Raji (cell line): ENCODE measurements at regions not wholly inside any gene's neighbourhood (a gene's known extent, or its start where the extent isn't known, plus 50 kb on each side); places are given as distances from the start of the nearest gene placed in this dataset.

Experiments
- POLR2A ChIP-seq: IDR thresholded peaks from 2 replicates; pipeline ENCODE4 v1.6.1; 2011; ENCODE audit warnings: low read depth, low read length, control low read depth; ENCODE audit not compliant: insufficient read depth

GRCh38 chr5:17737092-17737491, 102.8 kb downstream of the TAF11L14 start:
- TF ChIP-seq POLR2A: no peak

GRCh38 chr5:17738446-17738845, 104.2 kb downstream of the TAF11L14 start:
- TF ChIP-seq POLR2A: no peak

GRCh38 chr5:17743580-17744435, 109.5 kb downstream of the TAF11L14 start:
- TF ChIP-seq POLR2A: no peak

GRCh38 chr5:17748201-17748600, 113.9 kb downstream of the TAF11L14 start:
- TF ChIP-seq POLR2A: no peak

- TF ChIP-seq POLR2A: no peak
Measured at GRCh38 chr5:17748941-17749340, 114.7 kb downstream of the TAF11L14 start.

DNA sequence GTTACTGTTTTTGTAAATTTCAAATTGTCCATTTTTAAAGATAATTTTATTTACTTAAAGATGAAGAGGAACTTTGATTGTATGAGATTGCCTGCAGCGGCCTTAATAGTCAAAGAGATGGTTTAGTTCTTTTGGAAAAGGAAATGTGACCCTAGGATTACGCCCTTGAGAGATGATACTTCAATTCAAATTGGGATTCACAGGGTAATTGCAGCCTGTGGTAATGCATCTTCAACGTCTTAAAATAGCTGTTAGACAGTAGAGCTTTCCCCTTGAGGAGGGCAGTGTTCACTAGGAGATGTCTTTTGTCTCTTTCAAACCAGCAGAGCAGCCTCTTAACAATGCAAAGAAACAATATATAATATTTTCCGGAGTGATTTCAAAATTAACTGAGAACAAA, 127.1 kb downstream of the TAF11L14 start:
- TF ChIP-seq POLR2A: no peak

DNA sequence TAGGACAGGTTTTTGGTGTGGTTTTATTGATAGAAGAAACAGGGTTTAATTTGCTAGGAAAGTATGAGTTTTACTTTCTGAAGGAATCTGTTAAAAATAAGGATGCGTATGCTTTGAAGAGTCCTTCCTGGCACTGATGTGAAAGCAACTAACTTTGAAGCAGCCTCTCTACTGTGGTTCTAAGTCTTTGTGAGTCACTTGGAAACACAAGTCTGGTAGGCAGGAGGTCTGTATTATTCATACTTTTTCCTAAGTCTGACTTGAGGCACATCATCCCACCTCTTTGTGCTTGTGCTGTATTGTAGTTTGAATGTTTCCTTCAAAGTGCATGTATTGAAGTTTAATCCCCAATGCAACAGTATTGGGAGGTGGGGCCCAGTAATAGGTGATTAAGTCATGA, 129.0 kb downstream of the TAF11L14 start:
- TF ChIP-seq POLR2A: no peak

GRCh38 chr5:17766031-17766430, 131.8 kb downstream of the TAF11L14 start:
- no peak for TF ChIP-seq POLR2A

DNA sequence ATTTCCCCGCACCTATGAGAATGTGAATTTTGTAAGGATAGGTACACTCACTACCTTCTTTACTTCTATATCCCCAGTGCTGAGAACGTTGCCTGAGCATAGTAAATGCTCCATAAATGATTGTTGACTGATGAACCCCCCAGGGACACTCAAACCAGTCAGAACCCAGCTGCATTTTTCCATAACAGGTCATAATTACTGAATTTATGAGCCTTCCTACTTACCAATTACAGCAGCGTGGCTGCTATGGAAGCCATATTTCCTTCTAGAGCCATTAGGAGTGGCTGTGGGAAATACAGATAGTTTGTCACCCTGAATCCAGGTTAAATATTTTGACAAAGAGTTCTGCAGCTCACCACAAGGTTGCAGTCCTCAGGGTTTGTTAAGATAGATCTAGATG, 135.0 kb downstream of the TAF11L14 start:
- TF ChIP-seq POLR2A: no peak

DNA sequence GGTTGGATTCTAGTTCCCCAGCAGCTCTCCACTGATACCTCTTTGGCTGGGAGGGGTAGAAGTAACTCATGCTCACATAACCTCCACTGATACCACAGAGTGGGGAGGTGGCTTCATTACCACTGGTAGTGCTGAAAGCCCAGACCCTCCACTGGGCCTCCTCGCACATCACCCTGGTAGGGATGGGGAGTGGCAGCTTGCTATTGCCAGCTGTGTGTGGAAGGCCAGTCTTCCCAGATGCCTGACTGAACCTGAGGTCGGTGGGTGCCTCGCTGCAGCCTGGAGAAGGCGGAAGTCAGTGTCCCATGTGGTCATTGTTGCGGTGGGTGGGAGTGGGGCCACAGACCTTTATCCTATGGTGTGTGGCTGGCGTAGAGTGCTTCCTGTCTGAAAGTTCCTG, 138.0 kb downstream of the TAF11L14 start:
- no peak for TF ChIP-seq POLR2A

GRCh38 chr5:17785774-17786173, 151.5 kb downstream of the TAF11L14 start:
- TF ChIP-seq POLR2A: no peak

GRCh38 chr5:17788351-17788750, 154.1 kb downstream of the TAF11L14 start:
- TF ChIP-seq POLR2A: no peak

- TF ChIP-seq POLR2A: no peak
Measured at GRCh38 chr5:17794201-17794600, 159.9 kb downstream of the TAF11L14 start.

DNA sequence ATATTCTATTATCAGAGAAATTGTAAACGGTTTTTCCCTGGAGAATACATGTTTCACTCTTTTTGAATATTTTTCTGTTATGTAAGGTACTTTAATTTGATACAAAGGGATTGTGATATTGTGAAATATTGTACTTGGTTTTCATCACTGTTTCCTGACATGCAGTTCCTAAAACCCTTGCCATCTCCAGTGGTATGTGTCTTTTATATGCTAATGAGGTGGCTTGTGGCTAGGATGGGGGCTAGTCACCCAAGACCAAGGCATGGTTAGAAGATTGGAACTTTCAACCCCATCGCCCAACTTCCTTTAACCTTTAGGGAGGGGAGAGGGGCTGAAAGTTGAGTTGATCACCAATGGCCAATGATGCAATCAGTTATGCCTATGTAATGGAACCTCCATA, 160.6 kb downstream of the TAF11L14 start:
- TF ChIP-seq POLR2A: no peak

GRCh38 chr5:17796142-17796541, 161.9 kb downstream of the TAF11L14 start:
- no peak for TF ChIP-seq POLR2A

DNA sequence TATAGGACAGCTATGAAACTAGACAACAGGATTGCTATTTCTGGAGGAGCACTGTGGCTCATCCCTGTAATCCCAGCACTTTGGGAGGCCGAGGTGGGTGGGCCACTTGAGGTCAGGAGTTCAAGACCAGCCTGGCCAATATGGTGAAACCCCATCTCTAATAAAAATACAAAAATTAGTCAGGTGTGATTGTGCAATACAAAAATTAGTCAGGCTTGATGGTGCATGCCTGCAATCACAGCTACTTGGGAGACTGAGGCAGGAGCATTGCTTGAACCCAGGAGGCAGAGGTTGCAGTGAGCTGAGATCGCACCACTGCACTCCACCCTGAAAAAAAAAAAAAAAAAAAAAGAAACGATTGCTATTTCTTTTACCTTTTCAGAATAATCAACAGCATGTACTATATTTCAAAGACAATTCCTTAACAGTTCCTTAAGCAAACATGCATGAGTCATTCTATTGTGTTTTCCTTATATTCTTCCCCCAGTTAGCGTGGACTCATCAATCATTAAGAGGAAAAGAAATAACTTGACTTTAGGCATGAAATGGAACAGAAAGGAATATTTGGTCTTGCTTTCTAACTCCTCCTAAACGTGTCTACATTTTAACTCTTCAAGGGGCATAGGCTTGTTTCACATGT, 162.6 kb downstream of the TAF11L14 start:
- TF ChIP-seq POLR2A: no peak
